BLaER1 treated with 17β-estradiol and CSF1 and Interleukin-3, amounts not matched to agents 10 nM and 100 nM (cell line): ENCODE measurements at regions not wholly inside any gene's neighbourhood (a gene's known extent, or its start where the extent isn't known, plus 50 kb on each side); places are given as distances from the start of the nearest gene placed in this dataset.

Experiments
- H3K27ac ChIP-seq, 11 experiments: shearing (Covaris generic); formaldehyde crosslinking; 2 replicates each; pipeline ENCODE4 v1.8.1; 2022
- H3K27me3 ChIP-seq, 11 experiments: shearing (Covaris generic); formaldehyde crosslinking; 2 replicates each; pipeline ENCODE4 v1.8.1; 2022
- H3K36me3 ChIP-seq, 11 experiments: shearing (Covaris generic); formaldehyde crosslinking; 2 replicates each; pipeline ENCODE4 v1.8.1; 2022
- H3K4me1 ChIP-seq, 10 experiments: shearing (Covaris generic); formaldehyde crosslinking; 2 replicates each; pipeline ENCODE4 v1.8.1; 2022
- H3K4me2 ChIP-seq, 11 experiments: shearing (Covaris generic); formaldehyde crosslinking; 2 replicates each; pipeline ENCODE4 v1.8.1; 2022
- H3K4me3 ChIP-seq, 10 experiments: shearing (Covaris generic); formaldehyde crosslinking; 2 replicates each; pipeline ENCODE4 v1.8.1; 2022
- H3K9ac ChIP-seq, 11 experiments: shearing (Covaris generic); formaldehyde crosslinking; 2 replicates each; pipeline ENCODE4 v1.8.1; 2022
- H3K9me3 ChIP-seq, 11 experiments: shearing (Covaris generic); formaldehyde crosslinking; replicated peaks in 1 of 11; 2 replicates each; pipeline ENCODE4 v1.8.1; 2022
- H4K20me1 ChIP-seq, 11 experiments: shearing (Covaris generic); formaldehyde crosslinking; 2 replicates each; pipeline ENCODE4 v1.8.1; 2022
- Cebpa-rat ChIP-seq, 11 experiments: shearing (Covaris generic); IDR thresholded peaks; 2 replicates each; pipeline ENCODE4 v1.8.1; 2022

- no peaks in the 10 kb centered on the region for H4K20me1 ChIP-seq
- no peak overlapping the region for H3K27ac ChIP-seq
- H3K4me3 ChIP-seq = no peak overlapping the region
- H3K4me1 ChIP-seq = peaks cover 0 to 10% (median 0%) of the 10 kb centered on the region in 10 experiments; a peak in 3 of 20 replicates
- H3K36me3 ChIP-seq = no peaks in the 10 kb centered on the region
- no peak for TF ChIP-seq Cebpa-rat (IDR thresholded peaks at IDR 0.05)
- no peaks in the 10 kb centered on the region for H3K27me3 ChIP-seq
- no peaks in the 10 kb centered on the region for H3K9me3 ChIP-seq
- H3K9ac ChIP-seq = no peak overlapping the region
- no peak overlapping the region for H3K4me2 ChIP-seq
These were observed 410.9 kb upstream of the SOX9 start for GRCh38 chr17:71709946-71710345.

- H3K27ac ChIP-seq = no peak overlapping the region
- H3K9ac ChIP-seq = no peak overlapping the region
- no peaks in the 10 kb centered on the region for H3K36me3 ChIP-seq
- no peak for TF ChIP-seq Cebpa-rat (IDR thresholded peaks at IDR 0.05)
- no peak overlapping the region for H3K4me2 ChIP-seq
- H3K4me3 ChIP-seq = no peak overlapping the region
- H3K27me3 ChIP-seq = no peaks in the 10 kb centered on the region
- no peaks in the 10 kb centered on the region for H4K20me1 ChIP-seq
- H3K4me1 ChIP-seq = peaks cover 0 to 10% (median 0%) of the 10 kb centered on the region in 10 experiments; a peak in 3 of 20 replicates
- no peaks in the 10 kb centered on the region for H3K9me3 ChIP-seq
These were observed 410.0 kb upstream of the SOX9 start for GRCh38 chr17:71710816-71711215.

- TF ChIP-seq Cebpa-rat (IDR thresholded peaks at IDR 0.05) = no peak
- Histone ChIP-seq H3K4me3 (no peak overlapping the region), H3K4me2 (no peak overlapping the region), H3K36me3 (no peaks in the 10 kb centered on the region), H3K4me1 (peaks cover 0 to 10% (median 0%) of the 10 kb centered on the region in 10 experiments; a peak in 3 of 20 replicates), H4K20me1 (no peaks in the 10 kb centered on the region), H3K27ac (no peak overlapping the region), H3K27me3 (no peaks in the 10 kb centered on the region), H3K9ac (no peak overlapping the region), H3K9me3 (peaks cover 0 to 9% (median 6%) of the 10 kb centered on the region in 11 experiments; a peak in 6 of 22 replicates)
These were observed 407.0 kb upstream of the SOX9 start for GRCh38 chr17:71713846-71714245.

- Histone ChIP-seq H3K4me1 (peaks cover 0 to 10% (median 7%) of the 10 kb centered on the region in 10 experiments; a peak in 8 of 20 replicates), H3K4me2 (no peak overlapping the region), H3K9me3 (0 out of 22 replicates have a peak, but pooled peaks cover 0 to 4% (median 0%) of the 10 kb centered on the region in 11 experiments), H3K27me3 (no peaks in the 10 kb centered on the region), H3K36me3 (no peaks in the 10 kb centered on the region), H3K9ac (no peak overlapping the region), H4K20me1 (no peaks in the 10 kb centered on the region), H3K4me3 (no peak overlapping the region), H3K27ac (no peak overlapping the region)
- no peak for TF ChIP-seq Cebpa-rat (IDR thresholded peaks at IDR 0.05)
These were observed 396.5 kb upstream of the SOX9 start for GRCh38 chr17:71724339-71724738.

GRCh38 chr17:71725811-71726210 lies 395.0 kb upstream of the SOX9 start:
- H3K9me3 ChIP-seq = 0 out of 22 replicates have a peak, but pooled peaks cover 0 to 4% (median 0%) of the 10 kb centered on the region in 11 experiments
- no peak for TF ChIP-seq Cebpa-rat (IDR thresholded peaks at IDR 0.05)
- H3K9ac ChIP-seq = no peak overlapping the region
- H4K20me1 ChIP-seq = no peaks in the 10 kb centered on the region
- H3K4me2 ChIP-seq = no peak overlapping the region
- H3K4me3 ChIP-seq = no peak overlapping the region
- no peaks in the 10 kb centered on the region for H3K36me3 ChIP-seq
- H3K27me3 ChIP-seq = no peaks in the 10 kb centered on the region
- peaks cover 0 to 10% (median 7%) of the 10 kb centered on the region in 10 experiments; a peak in 8 of 20 replicates for H3K4me1 ChIP-seq
- H3K27ac ChIP-seq = no peak overlapping the region

GRCh38 chr17:71726341-71726740 lies 394.5 kb upstream of the SOX9 start:
- Histone ChIP-seq H3K4me2 (peak overlapping the region in 3 of 11 experiments; percentile 14 to 53 (median 42); a peak in 5 of 22 replicates), H3K27ac (no peak overlapping the region), H3K4me3 (no peak overlapping the region), H3K9ac (no peak overlapping the region), H3K27me3 (no peaks in the 10 kb centered on the region), H4K20me1 (no peaks in the 10 kb centered on the region), H3K36me3 (no peaks in the 10 kb centered on the region), H3K9me3 (0 out of 22 replicates have a peak, but pooled peaks cover 0 to 4% (median 0%) of the 10 kb centered on the region in 11 experiments), H3K4me1 (peaks cover 0 to 10% (median 7%) of the 10 kb centered on the region in 10 experiments; a peak in 8 of 20 replicates)
- TF ChIP-seq Cebpa-rat (IDR thresholded peaks at IDR 0.05) = no peak

- Histone ChIP-seq H3K9me3 (0 out of 22 replicates have a peak, but pooled peaks cover 0 to 4% (median 0%) of the 10 kb centered on the region in 11 experiments), H3K36me3 (no peaks in the 10 kb centered on the region), H3K9ac (no peak overlapping the region), H3K27ac (no peak overlapping the region), H3K4me1 (peaks cover 0 to 10% (median 7%) of the 10 kb centered on the region in 10 experiments; a peak in 8 of 20 replicates), H4K20me1 (no peaks in the 10 kb centered on the region), H3K4me2 (peak overlapping the region in 5 of 11 experiments; percentile 12 to 53 (median 38); a peak in 8 of 22 replicates), H3K4me3 (no peak overlapping the region), H3K27me3 (no peaks in the 10 kb centered on the region)
- TF ChIP-seq Cebpa-rat (IDR thresholded peaks at IDR 0.05) = no peak
These were observed 393.5 kb upstream of the SOX9 start for GRCh38 chr17:71727292-71727691.

GRCh38 chr17:71727723-71728122 lies 393.1 kb upstream of the SOX9 start:
- no peaks in the 10 kb centered on the region for H4K20me1 ChIP-seq
- no peaks in the 10 kb centered on the region for H3K27me3 ChIP-seq
- H3K4me1 ChIP-seq = peaks cover 0 to 10% (median 7%) of the 10 kb centered on the region in 10 experiments; a peak in 8 of 20 replicates
- TF ChIP-seq Cebpa-rat (IDR thresholded peaks at IDR 0.05) = no peak
- no peak overlapping the region for H3K4me2 ChIP-seq
- H3K4me3 ChIP-seq = no peak overlapping the region
- H3K9ac ChIP-seq = no peak overlapping the region
- no peaks in the 10 kb centered on the region for H3K36me3 ChIP-seq
- H3K9me3 ChIP-seq = 0 out of 22 replicates have a peak, but pooled peaks cover 0 to 4% (median 0%) of the 10 kb centered on the region in 11 experiments
- H3K27ac ChIP-seq = no peak overlapping the region

GRCh38 chr17:71730871-71731270 lies 389.9 kb upstream of the SOX9 start:
- Histone ChIP-seq H3K27ac (no peak overlapping the region), H3K9me3 (0 out of 22 replicates have a peak, but pooled peaks cover 0 to 4% (median 0%) of the 10 kb centered on the region in 11 experiments), H3K4me3 (no peak overlapping the region), H4K20me1 (no peaks in the 10 kb centered on the region), H3K4me1 (peaks cover 0 to 10% (median 7%) of the 10 kb centered on the region in 10 experiments; a peak in 9 of 20 replicates), H3K36me3 (no peaks in the 10 kb centered on the region), H3K27me3 (no peaks in the 10 kb centered on the region), H3K4me2 (no peak overlapping the region), H3K9ac (no peak overlapping the region)
- no peak for TF ChIP-seq Cebpa-rat (IDR thresholded peaks at IDR 0.05)

- Histone ChIP-seq H4K20me1 (no peaks in the 10 kb centered on the region), H3K27ac (no peak overlapping the region), H3K4me2 (no peak overlapping the region), H3K9ac (no peak overlapping the region), H3K4me1 (peaks cover 0 to 11% (median 0%) of the 10 kb centered on the region in 10 experiments; a peak in 4 of 20 replicates), H3K36me3 (no peaks in the 10 kb centered on the region), H3K9me3 (no peaks in the 10 kb centered on the region), H3K27me3 (no peaks in the 10 kb centered on the region), H3K4me3 (no peak overlapping the region)
- TF ChIP-seq Cebpa-rat (IDR thresholded peaks at IDR 0.05) = no peak
These were observed 384.9 kb upstream of the SOX9 start for GRCh38 chr17:71735893-71736292.
